ENCODE measurements at regions not wholly inside any gene's neighbourhood (a gene's known extent, or its start where the extent isn't known, plus 50 kb on each side); places are given as distances from the start of the nearest gene placed in this dataset.

DNA sequence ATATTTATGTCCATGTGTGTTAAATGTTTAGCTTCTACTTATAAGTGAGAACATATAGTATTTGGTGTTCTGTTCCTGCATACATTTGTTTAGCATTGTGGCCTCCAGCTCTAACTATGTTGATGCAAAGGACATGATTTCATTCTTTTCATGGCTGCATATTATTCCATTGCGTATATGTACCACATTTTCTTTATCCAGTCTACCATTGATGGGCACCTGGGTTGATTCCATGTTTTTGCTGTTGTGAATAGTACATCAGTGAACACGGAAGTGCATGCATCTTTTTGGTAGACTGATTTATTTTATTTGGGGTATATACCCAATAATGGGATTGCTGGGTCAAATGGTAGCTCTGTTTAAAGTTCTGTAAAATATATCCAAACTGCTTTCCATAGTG, 359.0 kb downstream of the SLCO4C1 start:
- no peak for FAIRE-seq
- ChIA-PET POLR2A (no interaction called here), CTCF (no interaction called here)
- Histone ChIP-seq H3K79me2 (ENCODE audit: control insufficient read depth, insufficient read depth, low read length) (no peaks in the 10 kb centered on the region), H3K36me3 (ENCODE audit: control insufficient read depth in 2 of 2, extremely low read depth in 1 of 2, insufficient read depth in 2 of 2, low read length in 2 of 2) (no peaks in the 10 kb centered on the region), H3K9ac (replicated peaks; ENCODE audit: extremely low read depth, insufficient read depth, low read length) (no peak overlapping the region), H3K27ac (ENCODE audit: insufficient read depth, low read depth, low read length) (no peak overlapping the region), H4K20me1 (replicated peaks; ENCODE audit: control insufficient read depth, extremely low read depth, insufficient read depth, low read length) (no peaks in the 10 kb centered on the region), H2AFZ (ENCODE audit: low read depth, low read length) (no peak overlapping the region), H3K9me3 (replicated peaks; ENCODE audit: control insufficient read depth, insufficient read depth, low read length) (no peaks in the 10 kb centered on the region), H3K4me3 (replicated peaks in 1 of 3; ENCODE audit: insufficient read depth in 1 of 3, low read depth in 1 of 3, low read length in 3 of 3) (no peak overlapping the region), H3K9me1 (replicated peaks; ENCODE audit: control insufficient read depth, extremely low read depth, insufficient read depth, low read length) (no peaks in the 10 kb centered on the region), H3K4me2 (ENCODE audit: insufficient read depth, low read length) (no peak overlapping the region), H3K27me3 (ENCODE audit: control insufficient read depth in 2 of 2, insufficient read depth in 2 of 2, low read length in 2 of 2) (no peaks in the 10 kb centered on the region), H3K4me1 (ENCODE audit: control insufficient read depth, extremely low read depth, insufficient read depth, low read length) (no peaks in the 10 kb centered on the region)
- BruUV-seq (replicated peaks) = no TSS peak
- no peak for DNase-seq (ENCODE audit: low read depth, low spot score)
- no peak for TF ChIP-seq FOS (IDR thresholded peaks at IDR 0.05; ENCODE audit: borderline replicate concordance, insufficient read depth, low read length)
- no peak for TF ChIP-seq MYC (IDR thresholded peaks at IDR 0.05; ENCODE audit: low read depth, low read length)
- TF ChIP-seq POLR2A (IDR thresholded peaks at IDR 0.05; ENCODE audit: low read depth, low read length) = no peak
- TF ChIP-seq, protein P1, sequence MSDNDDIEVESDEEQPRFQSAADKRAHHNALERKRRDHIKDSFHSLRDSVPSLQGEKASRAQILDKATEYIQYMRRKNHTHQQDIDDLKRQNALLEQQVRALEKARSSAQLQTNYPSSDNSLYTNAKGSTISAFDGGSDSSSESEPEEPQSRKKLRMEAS (IDR thresholded peaks at IDR 0.05; ENCODE audit: insufficient read depth, insufficient read length) = no peak
- no peak for TF ChIP-seq JUN (IDR thresholded peaks at IDR 0.05; ENCODE audit: borderline replicate concordance, insufficient read depth, insufficient read length, low read depth)
- no peak for TF ChIP-seq POLR2AphosphoS5 (IDR thresholded peaks at IDR 0.05; ENCODE audit: insufficient read depth, low read depth, low read length)
- TF ChIP-seq EZH2 (IDR thresholded peaks at IDR 0.05; ENCODE audit: borderline replicate concordance, low read depth, low read length, severe bottlenecking) = no peak
- TF ChIP-seq CTCF (IDR thresholded peaks at IDR 0.05; ENCODE audit: extremely low read depth in 1 of 2, insufficient read depth in 1 of 2, low read depth in 1 of 2, low read length in 2 of 2) = no peak
- no peak for TF ChIP-seq GATA2 (IDR thresholded peaks at IDR 0.05; ENCODE audit: insufficient read depth, insufficient read length, low read depth, low read length)
- intact Hi-C loops (cut with micrococcal nuclease) = no loop called here
- dilution Hi-C loops (cut with MboI; ENCODE audit: extremely low pct_ligation_motif_present, low sequenced_read_pairs) = no loop called here
